Muscle layer of duodenum (tissue), 2 donors: ENCODE measurements at regions not wholly inside any gene's neighbourhood (a gene's known extent, or its start where the extent isn't known, plus 50 kb on each side); places are given as distances from the start of the nearest gene placed in this dataset.

Experiments used
- H3K27ac ChIP-seq: one replicate; pipeline ENCODE4 v1.7.0; 2013; ENCODE audit warnings: mild to moderate bottlenecking, low read length
- H3K27me3 ChIP-seq: one replicate; pipeline ENCODE4 v1.7.0; 2013; ENCODE audit warnings: low read depth, mild to moderate bottlenecking, control low read depth, low read length
- H3K36me3 ChIP-seq, 2 donors: one replicate each; pipeline ENCODE4 v1.7.0; 2013; ENCODE audit warnings: low read length in 2 of 2, control low read depth in 1 of 2, mild to moderate bottlenecking in 1 of 2; ENCODE audit not compliant: insufficient read depth in 2 of 2, control insufficient read depth in 1 of 2
- H3K4me1 ChIP-seq, 2 donors: one replicate each; pipeline ENCODE4 v1.7.0; 2013; ENCODE audit warnings: low read length in 2 of 2, mild to moderate bottlenecking in 2 of 2, control low read depth in 1 of 2, moderate library complexity in 1 of 2; ENCODE audit not compliant: insufficient read depth in 2 of 2, control insufficient read depth in 1 of 2
- H3K4me3 ChIP-seq, 2 donors: one replicate each; pipeline ENCODE4 v1.7.0; 2013; ENCODE audit warnings: low read length in 2 of 2, low read depth in 1 of 2, mild to moderate bottlenecking in 1 of 2
- H3K9me3 ChIP-seq, 2 donors: one replicate each; pipeline ENCODE4 v1.7.0; 2013; ENCODE audit warnings: low read length in 2 of 2, control low read depth in 1 of 2, mild to moderate bottlenecking in 1 of 2; ENCODE audit not compliant: control insufficient read depth in 1 of 2
- donor health status: healthy.

GRCh38 chr2:12302691-12303090 is 414.0 kb upstream of the TRIB2 start:
- no peaks in the 10 kb centered on the region for H3K36me3 ChIP-seq
- H3K27ac ChIP-seq, result no peak overlapping the region
- no peak overlapping the region for H3K4me3 ChIP-seq
- peaks cover 0 to 15% of the 10 kb centered on the region in 2 donors for H3K4me1 ChIP-seq
- H3K27me3 ChIP-seq, result no peaks in the 10 kb centered on the region
- H3K9me3 ChIP-seq, result no peaks in the 10 kb centered on the region

- H3K36me3 ChIP-seq, result no peaks in the 10 kb centered on the region
- no peaks in the 10 kb centered on the region for H3K27me3 ChIP-seq
- H3K9me3 ChIP-seq, result no peaks in the 10 kb centered on the region
- no peak overlapping the region for H3K4me3 ChIP-seq
- no peak overlapping the region for H3K27ac ChIP-seq
- H3K4me1 ChIP-seq, result peaks cover 0 to 15% of the 10 kb centered on the region in 2 donors
Measured at GRCh38 chr2:12303181-12304030, 413.3 kb upstream of the TRIB2 start.

- no peaks in the 10 kb centered on the region for H3K9me3 ChIP-seq
- no peaks in the 10 kb centered on the region for H3K27me3 ChIP-seq
- H3K4me1 ChIP-seq, result peaks cover 0 to 12% of the 10 kb centered on the region in 2 donors
- H3K4me3 ChIP-seq, result no peak overlapping the region
- no peak overlapping the region for H3K27ac ChIP-seq
- no peaks in the 10 kb centered on the region for H3K36me3 ChIP-seq
Measured at GRCh38 chr2:12304564-12305171, 412.1 kb upstream of the TRIB2 start.

GRCh38 chr2:12305931-12306330 is 410.8 kb upstream of the TRIB2 start:
- Histone ChIP-seq H3K4me1 (peaks cover 0 to 2% of the 10 kb centered on the region in 2 donors), H3K36me3 (no peaks in the 10 kb centered on the region), H3K9me3 (no peaks in the 10 kb centered on the region), H3K27me3 (no peaks in the 10 kb centered on the region), H3K27ac (no peak overlapping the region), H3K4me3 (no peak overlapping the region)

- no peaks in the 10 kb centered on the region for H3K36me3 ChIP-seq
- peaks cover 6 to 8% of the 10 kb centered on the region in 2 donors for H3K4me1 ChIP-seq
- no peaks in the 10 kb centered on the region for H3K27me3 ChIP-seq
- H3K9me3 ChIP-seq, result no peaks in the 10 kb centered on the region
- H3K4me3 ChIP-seq, result no peak overlapping the region
- H3K27ac ChIP-seq, result no peak overlapping the region
Measured at GRCh38 chr2:12310399-12310798, 406.3 kb upstream of the TRIB2 start.

- no peaks in the 10 kb centered on the region for H3K27me3 ChIP-seq
- H3K27ac ChIP-seq, result no peak overlapping the region
- peaks cover 8 to 13% of the 10 kb centered on the region in 2 donors for H3K4me1 ChIP-seq
- no peak overlapping the region for H3K4me3 ChIP-seq
- peaks cover 0 to 4% of the 10 kb centered on the region in 2 donors for H3K36me3 ChIP-seq
- H3K9me3 ChIP-seq, result no peaks in the 10 kb centered on the region
Measured at GRCh38 chr2:12313445-12314126, 403.1 kb upstream of the TRIB2 start.

GRCh38 chr2:12314127-12314760 is 402.5 kb upstream of the TRIB2 start:
- H3K27ac ChIP-seq, result no peak overlapping the region
- H3K4me3 ChIP-seq, result no peak overlapping the region
- peaks cover 8 to 13% of the 10 kb centered on the region in 2 donors for H3K4me1 ChIP-seq
- H3K27me3 ChIP-seq, result no peaks in the 10 kb centered on the region
- H3K36me3 ChIP-seq, result peaks cover 0 to 4% of the 10 kb centered on the region in 2 donors
- H3K9me3 ChIP-seq, result no peaks in the 10 kb centered on the region

- H3K4me1 ChIP-seq, result peaks cover 8 to 13% of the 10 kb centered on the region in 2 donors
- peaks cover 0 to 4% of the 10 kb centered on the region in 2 donors for H3K36me3 ChIP-seq
- H3K9me3 ChIP-seq, result no peaks in the 10 kb centered on the region
- H3K4me3 ChIP-seq, result no peak overlapping the region
- no peaks in the 10 kb centered on the region for H3K27me3 ChIP-seq
- no peak overlapping the region for H3K27ac ChIP-seq
Measured at GRCh38 chr2:12315224-12315623, 401.5 kb upstream of the TRIB2 start.

GRCh38 chr2:12316476-12316875 is 400.3 kb upstream of the TRIB2 start:
- Histone ChIP-seq H3K4me3 (no peak overlapping the region), H3K27me3 (no peaks in the 10 kb centered on the region), H3K9me3 (no peaks in the 10 kb centered on the region), H3K27ac (no peak overlapping the region), H3K4me1 (peaks cover 8 to 13% of the 10 kb centered on the region in 2 donors), H3K36me3 (peaks cover 0 to 4% of the 10 kb centered on the region in 2 donors)

GRCh38 chr2:12317286-12317685 is 399.4 kb upstream of the TRIB2 start:
- Histone ChIP-seq H3K27me3 (no peaks in the 10 kb centered on the region), H3K4me3 (no peak overlapping the region), H3K9me3 (no peaks in the 10 kb centered on the region), H3K27ac (no peak overlapping the region), H3K4me1 (peaks cover 8 to 13% of the 10 kb centered on the region in 2 donors), H3K36me3 (peaks cover 0 to 4% of the 10 kb centered on the region in 2 donors)
